ENCODE measurements at regions not wholly inside any gene's neighbourhood (a gene's known extent, or its start where the extent isn't known, plus 50 kb on each side); places are given as distances from the start of the nearest gene placed in this dataset.

GRCh38 chr6:54609981-54610380, 236.6 kb upstream of the FAM83B start:
- Histone ChIP-seq H3K27me3 (ENCODE audit: control insufficient read depth in 3 of 3, insufficient read depth in 3 of 3, low read length in 2 of 3) (no peaks in the 10 kb centered on the region), H3K36me3 (ENCODE audit: control insufficient read depth in 4 of 4, insufficient read depth in 4 of 4, low read length in 4 of 4) (no peaks in the 10 kb centered on the region), H3K4me3 (no peak overlapping the region), H3K27ac (ENCODE audit: low read depth in 1 of 2, low read length in 1 of 2) (no peak overlapping the region), H3K4me1 (ENCODE audit: control insufficient read depth in 5 of 5, insufficient read depth in 5 of 5, low read length in 5 of 5) (no peaks in the 10 kb centered on the region), H3K9me3 (ENCODE audit: control insufficient read depth in 4 of 4, insufficient read depth in 3 of 4, low read length in 3 of 4) (no peaks in the 10 kb centered on the region), H3K9ac (ENCODE audit: insufficient read depth in 1 of 2, low read length in 2 of 2) (no peak overlapping the region)
- no peak for DNase-seq
- TF ChIP-seq CTCF (IDR thresholded peaks at IDR 0.05; ENCODE audit: control extremely low read depth, extremely low read depth): no peak
- ATAC-seq (ENCODE audit: insufficient read depth, low FRiP score): no peak

GRCh38 chr6:54613596-54613995, 233.0 kb upstream of the FAM83B start:
- no peaks in the 10 kb centered on the region for H3K9me3 ChIP-seq (ENCODE audit: control insufficient read depth in 4 of 4, insufficient read depth in 3 of 4, low read length in 3 of 4)
- no peak for TF ChIP-seq CTCF (IDR thresholded peaks at IDR 0.05; ENCODE audit: control extremely low read depth, extremely low read depth)
- H3K36me3 ChIP-seq (ENCODE audit: control insufficient read depth in 4 of 4, insufficient read depth in 4 of 4, low read length in 4 of 4): no peaks in the 10 kb centered on the region
- ATAC-seq (ENCODE audit: insufficient read depth, low FRiP score): no peak
- no peak for DNase-seq
- H3K27me3 ChIP-seq (ENCODE audit: control insufficient read depth in 3 of 3, insufficient read depth in 3 of 3, low read length in 2 of 3): no peaks in the 10 kb centered on the region
- WGBS, 2 donors: 67 to 73% methylated on average over 1 of the region's 1 CpG
- no peak overlapping the region for H3K27ac ChIP-seq (ENCODE audit: low read depth in 1 of 2, low read length in 1 of 2)
- no peaks in the 10 kb centered on the region for H3K4me1 ChIP-seq (ENCODE audit: control insufficient read depth in 5 of 5, insufficient read depth in 5 of 5, low read length in 5 of 5)
- H3K4me3 ChIP-seq: no peak overlapping the region
- H3K9ac ChIP-seq (ENCODE audit: insufficient read depth in 1 of 2, low read length in 2 of 2): no peak overlapping the region

- Histone ChIP-seq H3K27ac (ENCODE audit: low read depth in 1 of 2, low read length in 1 of 2) (no peak overlapping the region), H3K9ac (ENCODE audit: insufficient read depth in 1 of 2, low read length in 2 of 2) (no peak overlapping the region), H3K9me3 (ENCODE audit: control insufficient read depth in 4 of 4, insufficient read depth in 3 of 4, low read length in 3 of 4) (no peaks in the 10 kb centered on the region), H3K27me3 (ENCODE audit: control insufficient read depth in 3 of 3, insufficient read depth in 3 of 3, low read length in 2 of 3) (no peaks in the 10 kb centered on the region), H3K4me3 (no peak overlapping the region), H3K36me3 (ENCODE audit: control insufficient read depth in 4 of 4, insufficient read depth in 4 of 4, low read length in 4 of 4) (no peaks in the 10 kb centered on the region), H3K4me1 (ENCODE audit: control insufficient read depth in 5 of 5, insufficient read depth in 5 of 5, low read length in 5 of 5) (no peaks in the 10 kb centered on the region)
- no peak for TF ChIP-seq CTCF (IDR thresholded peaks at IDR 0.05; ENCODE audit: control extremely low read depth, extremely low read depth)
- WGBS, 2 donors: 77 to 85% methylated on average over 9 of the region's 9 CpGs
- ATAC-seq (ENCODE audit: insufficient read depth, low FRiP score) (no peak), DNase-seq (no peak)
Measured at GRCh38 chr6:54614499-54615195, 231.9 kb upstream of the FAM83B start.

GRCh38 chr6:54617730-54618129, 228.8 kb upstream of the FAM83B start:
- no peak for ATAC-seq (ENCODE audit: insufficient read depth, low FRiP score)
- 46 to 52% methylated on average over 1 of the region's 1 CpG for WGBS, 2 donors

More at GRCh38 chr6:54617730-54618129, 228.8 kb upstream of the FAM83B start:
- no peaks in the 10 kb centered on the region for H3K27me3 ChIP-seq (ENCODE audit: control insufficient read depth in 3 of 3, insufficient read depth in 3 of 3, low read length in 2 of 3)
- no peak overlapping the region for H3K4me3 ChIP-seq
- H3K36me3 ChIP-seq (ENCODE audit: control insufficient read depth in 4 of 4, insufficient read depth in 4 of 4, low read length in 4 of 4): no peaks in the 10 kb centered on the region
- no peak for TF ChIP-seq CTCF (IDR thresholded peaks at IDR 0.05; ENCODE audit: control extremely low read depth, extremely low read depth)
- no peak overlapping the region for H3K27ac ChIP-seq (ENCODE audit: low read depth in 1 of 2, low read length in 1 of 2)
- peak in 2 of 3 donors; percentile 4 to 21 for DNase-seq
- H3K4me1 ChIP-seq (ENCODE audit: control insufficient read depth in 5 of 5, insufficient read depth in 5 of 5, low read length in 5 of 5): no peaks in the 10 kb centered on the region
- no peaks in the 10 kb centered on the region for H3K9me3 ChIP-seq (ENCODE audit: control insufficient read depth in 4 of 4, insufficient read depth in 3 of 4, low read length in 3 of 4)
- no peak overlapping the region for H3K9ac ChIP-seq (ENCODE audit: insufficient read depth in 1 of 2, low read length in 2 of 2)
